NT2/D1 (cell line): ENCODE measurements at regions not wholly inside any gene's neighbourhood (a gene's known extent, or its start where the extent isn't known, plus 50 kb on each side); places are given as distances from the start of the nearest gene placed in this dataset.

Experiments used
- DNase-seq: peaks from one replicate; pipeline ENCODE4 v3.0.0-alpha.2; 2011; ENCODE audit warnings: low read depth, low spot score
- H3K27me3 ChIP-seq: 2 replicates; pipeline ENCODE4 v1.6.0; 2011; ENCODE audit warnings: mild to moderate bottlenecking; ENCODE audit not compliant: insufficient read length, insufficient read depth
- H3K36me3 ChIP-seq: 2 replicates; pipeline ENCODE4 v1.6.1; 2011; ENCODE audit warnings: mild to moderate bottlenecking, low read length, mixed read lengths; ENCODE audit not compliant: insufficient read depth, insufficient read length
- H3K4me1 ChIP-seq: 2 replicates; pipeline ENCODE4 v1.5.1; 2011; ENCODE audit not compliant: insufficient read depth, insufficient read length
- H3K4me3 ChIP-seq: 2 replicates; pipeline ENCODE4 v1.5.1; 2011; ENCODE audit warnings: low read depth; ENCODE audit not compliant: insufficient read length
- H3K9ac ChIP-seq: 2 replicates; pipeline ENCODE4 v1.6.0; 2011; ENCODE audit warnings: low read depth; ENCODE audit not compliant: insufficient read length
- H3K9me3 ChIP-seq: 2 replicates; pipeline ENCODE4 v1.5.1; 2011; ENCODE audit warnings: mild to moderate bottlenecking, low read length; ENCODE audit not compliant: insufficient read depth
- SUZ12 ChIP-seq: IDR thresholded peaks from 2 replicates; pipeline ENCODE4 v1.6.1; 2011; ENCODE audit not compliant: insufficient read length, insufficient read depth; ENCODE audit errors: extremely low read depth
- YY1 ChIP-seq: IDR thresholded peaks from 2 replicates; pipeline ENCODE4 v1.6.1; 2011; ENCODE audit not compliant: insufficient read length, insufficient read depth
- ZNF274 ChIP-seq: IDR thresholded peaks from 2 replicates; pipeline ENCODE4 v1.6.1; 2011; ENCODE audit warnings: mild to moderate bottlenecking, low read depth, low read length

- no peak for DNase-seq
- Histone ChIP-seq H3K4me1 (no peaks in the 10 kb centered on the region), H3K4me3 (no peak overlapping the region), H3K27me3 (no peaks in the 10 kb centered on the region), H3K9ac (no peak overlapping the region), H3K9me3 (no peaks in the 10 kb centered on the region), H3K36me3 (no peaks in the 10 kb centered on the region)
- TF ChIP-seq YY1, result no peak
- TF ChIP-seq SUZ12, result no peak
- TF ChIP-seq ZNF274, result no peak
Observed at GRCh38 chr20:40050596-40050995, 638.4 kb downstream of the MAFB start.

GRCh38 chr20:40049854-40050253 is 639.2 kb downstream of the MAFB start:
- Histone ChIP-seq H3K4me1 (no peaks in the 10 kb centered on the region), H3K27me3 (no peaks in the 10 kb centered on the region), H3K9me3 (no peaks in the 10 kb centered on the region), H3K36me3 (no peaks in the 10 kb centered on the region), H3K4me3 (no peak overlapping the region), H3K9ac (no peak overlapping the region)
- TF ChIP-seq YY1, result no peak
- no peak for TF ChIP-seq SUZ12
- TF ChIP-seq ZNF274, result no peak
- no peak for DNase-seq

- Histone ChIP-seq H3K4me1 (no peaks in the 10 kb centered on the region), H3K36me3 (no peaks in the 10 kb centered on the region), H3K4me3 (no peak overlapping the region), H3K27me3 (no peaks in the 10 kb centered on the region), H3K9me3 (no peaks in the 10 kb centered on the region), H3K9ac (no peak overlapping the region)
- DNase-seq, result no peak
- TF ChIP-seq ZNF274 (no peak), SUZ12 (no peak), YY1 (no peak)
Observed at GRCh38 chr20:40046703-40047102, 642.3 kb downstream of the MAFB start.

- H3K4me3 ChIP-seq, result no peak overlapping the region
- H3K4me1 ChIP-seq, result no peaks in the 10 kb centered on the region
- H3K9ac ChIP-seq, result no peak overlapping the region
- no peaks in the 10 kb centered on the region for H3K9me3 ChIP-seq
- DNase-seq, result no peak
- no peak for TF ChIP-seq YY1
- TF ChIP-seq ZNF274, result no peak
- no peak for TF ChIP-seq SUZ12
- no peaks in the 10 kb centered on the region for H3K27me3 ChIP-seq
- no peaks in the 10 kb centered on the region for H3K36me3 ChIP-seq
Observed at GRCh38 chr20:40037511-40037910, 651.5 kb downstream of the MAFB start.

GRCh38 chr20:40029589-40029988 is 659.4 kb downstream of the MAFB start:
- Histone ChIP-seq H3K4me3 (no peak overlapping the region), H3K36me3 (no peaks in the 10 kb centered on the region), H3K9ac (no peak overlapping the region), H3K4me1 (no peaks in the 10 kb centered on the region), H3K27me3 (no peaks in the 10 kb centered on the region), H3K9me3 (no peaks in the 10 kb centered on the region)
- DNase-seq, result no peak
- TF ChIP-seq ZNF274 (no peak), SUZ12 (no peak), YY1 (no peak)

- H3K27me3 ChIP-seq, result no peaks in the 10 kb centered on the region
- no peak overlapping the region for H3K4me3 ChIP-seq
- no peaks in the 10 kb centered on the region for H3K4me1 ChIP-seq
- no peaks in the 10 kb centered on the region for H3K36me3 ChIP-seq
- TF ChIP-seq SUZ12 (no peak), YY1 (no peak), ZNF274 (no peak)
- no peak for DNase-seq
- H3K9me3 ChIP-seq, result no peaks in the 10 kb centered on the region
- H3K9ac ChIP-seq, result no peak overlapping the region
Observed at GRCh38 chr20:40019510-40019909, 669.5 kb downstream of the MAFB start.

- Histone ChIP-seq H3K27me3 (no peaks in the 10 kb centered on the region), H3K9ac (no peak overlapping the region), H3K9me3 (no peaks in the 10 kb centered on the region), H3K4me3 (no peak overlapping the region), H3K4me1 (no peaks in the 10 kb centered on the region), H3K36me3 (no peaks in the 10 kb centered on the region)
- TF ChIP-seq YY1, result no peak
- no peak for TF ChIP-seq SUZ12
- no peak for TF ChIP-seq ZNF274
- DNase-seq, result no peak
Observed at GRCh38 chr20:40017765-40018164, 671.3 kb downstream of the MAFB start.

GRCh38 chr20:40016890-40017289 is 672.1 kb downstream of the MAFB start:
- Histone ChIP-seq H3K9me3 (no peaks in the 10 kb centered on the region), H3K36me3 (no peaks in the 10 kb centered on the region), H3K9ac (no peak overlapping the region), H3K4me1 (no peaks in the 10 kb centered on the region), H3K27me3 (no peaks in the 10 kb centered on the region), H3K4me3 (no peak overlapping the region)
- no peak for DNase-seq
- TF ChIP-seq YY1 (no peak), ZNF274 (no peak), SUZ12 (no peak)
